ENCODE measurements at regions not wholly inside any gene's neighbourhood (a gene's known extent, or its start where the extent isn't known, plus 50 kb on each side); places are given as distances from the start of the nearest gene placed in this dataset.

DNA sequence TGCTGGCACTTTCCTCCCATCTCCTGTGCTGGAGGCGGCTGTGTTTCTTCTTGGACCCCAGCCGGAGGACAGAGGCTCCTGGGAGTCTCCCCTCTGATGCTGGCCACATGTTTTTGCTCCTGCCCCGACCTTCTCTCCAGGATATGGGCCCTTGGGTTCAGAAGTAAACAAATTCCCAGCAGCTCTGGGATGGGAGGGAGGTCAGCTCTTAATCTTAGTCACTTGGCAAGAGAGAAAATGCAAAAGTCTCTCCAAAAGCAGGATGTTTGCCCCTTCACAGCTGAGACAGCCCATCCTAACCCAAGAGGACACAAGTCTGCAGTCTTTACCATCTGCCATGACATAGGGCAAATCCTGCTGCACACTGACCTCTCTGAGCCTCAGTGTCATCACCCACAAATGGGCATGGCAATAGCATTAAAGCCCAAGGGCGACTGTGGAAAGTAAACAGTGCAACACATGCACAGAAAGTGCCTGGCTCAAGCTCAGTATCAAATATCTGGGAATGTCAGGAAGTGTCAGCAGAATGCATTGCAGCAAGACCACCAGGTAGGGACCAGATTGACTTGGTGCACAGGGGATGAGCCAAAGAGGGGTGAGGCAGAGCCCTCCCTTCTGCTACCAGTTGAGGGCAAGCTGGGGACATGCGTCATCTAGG, 117.0 kb upstream of the CXCL14 start:
- TF ChIP-seq, protein P1, sequence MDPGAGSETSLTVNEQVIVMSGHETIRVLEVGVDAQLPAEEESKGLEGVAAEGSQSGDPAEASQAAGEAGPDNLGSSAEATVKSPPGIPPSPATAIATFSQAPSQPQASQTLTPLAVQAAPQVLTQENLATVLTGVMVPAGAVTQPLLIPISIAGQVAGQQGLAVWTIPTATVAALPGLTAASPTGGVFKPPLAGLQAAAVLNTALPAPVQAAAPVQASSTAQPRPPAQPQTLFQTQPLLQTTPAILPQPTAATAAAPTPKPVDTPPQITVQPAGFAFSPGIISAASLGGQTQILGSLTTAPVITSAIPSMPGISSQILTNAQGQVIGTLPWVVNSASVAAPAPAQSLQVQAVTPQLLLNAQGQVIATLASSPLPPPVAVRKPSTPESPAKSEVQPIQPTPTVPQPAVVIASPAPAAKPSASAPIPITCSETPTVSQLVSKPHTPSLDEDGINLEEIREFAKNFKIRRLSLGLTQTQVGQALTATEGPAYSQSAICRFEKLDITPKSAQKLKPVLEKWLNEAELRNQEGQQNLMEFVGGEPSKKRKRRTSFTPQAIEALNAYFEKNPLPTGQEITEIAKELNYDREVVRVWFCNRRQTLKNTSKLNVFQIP (CRISPR knock-in tag; IDR thresholded peaks at IDR 0.05; ENCODE audit: borderline replicate concordance, low read depth) = no peak
- TF ChIP-seq, protein P2, sequence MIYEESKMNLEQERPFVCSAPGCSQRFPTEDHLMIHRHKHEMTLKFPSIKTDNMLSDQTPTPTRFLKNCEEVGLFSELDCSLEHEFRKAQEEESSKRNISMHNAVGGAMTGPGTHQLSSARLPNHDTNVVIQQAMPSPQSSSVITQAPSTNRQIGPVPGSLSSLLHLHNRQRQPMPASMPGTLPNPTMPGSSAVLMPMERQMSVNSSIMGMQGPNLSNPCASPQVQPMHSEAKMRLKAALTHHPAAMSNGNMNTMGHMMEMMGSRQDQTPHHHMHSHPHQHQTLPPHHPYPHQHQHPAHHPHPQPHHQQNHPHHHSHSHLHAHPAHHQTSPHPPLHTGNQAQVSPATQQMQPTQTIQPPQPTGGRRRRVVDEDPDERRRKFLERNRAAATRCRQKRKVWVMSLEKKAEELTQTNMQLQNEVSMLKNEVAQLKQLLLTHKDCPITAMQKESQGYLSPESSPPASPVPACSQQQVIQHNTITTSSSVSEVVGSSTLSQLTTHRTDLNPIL (CRISPR knock-in tag; IDR thresholded peaks at IDR 0.05; ENCODE audit: low read depth) = no peak
- TF ChIP-seq, protein P3, sequence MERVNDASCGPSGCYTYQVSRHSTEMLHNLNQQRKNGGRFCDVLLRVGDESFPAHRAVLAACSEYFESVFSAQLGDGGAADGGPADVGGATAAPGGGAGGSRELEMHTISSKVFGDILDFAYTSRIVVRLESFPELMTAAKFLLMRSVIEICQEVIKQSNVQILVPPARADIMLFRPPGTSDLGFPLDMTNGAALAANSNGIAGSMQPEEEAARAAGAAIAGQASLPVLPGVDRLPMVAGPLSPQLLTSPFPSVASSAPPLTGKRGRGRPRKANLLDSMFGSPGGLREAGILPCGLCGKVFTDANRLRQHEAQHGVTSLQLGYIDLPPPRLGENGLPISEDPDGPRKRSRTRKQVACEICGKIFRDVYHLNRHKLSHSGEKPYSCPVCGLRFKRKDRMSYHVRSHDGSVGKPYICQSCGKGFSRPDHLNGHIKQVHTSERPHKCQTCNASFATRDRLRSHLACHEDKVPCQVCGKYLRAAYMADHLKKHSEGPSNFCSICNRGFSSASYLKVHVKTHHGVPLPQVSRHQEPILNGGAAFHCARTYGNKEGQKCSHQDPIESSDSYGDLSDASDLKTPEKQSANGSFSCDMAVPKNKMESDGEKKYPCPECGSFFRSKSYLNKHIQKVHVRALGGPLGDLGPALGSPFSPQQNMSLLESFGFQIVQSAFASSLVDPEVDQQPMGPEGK (CRISPR knock-in tag; IDR thresholded peaks at IDR 0.05; ENCODE audit: borderline replicate concordance) = no peak
- TF ChIP-seq ZNF8 (CRISPR knock-in tag; IDR thresholded peaks at IDR 0.05) (no peak), ARNTL (CRISPR knock-in tag; IDR thresholded peaks at IDR 0.05; ENCODE audit: borderline replicate concordance, low read depth) (no peak), ZFP3 (CRISPR knock-in tag; IDR thresholded peaks at IDR 0.05) (no peak), CSDC2 (CRISPR knock-in tag; IDR thresholded peaks at IDR 0.05) (no peak), ISL1 (CRISPR knock-in tag; IDR thresholded peaks at IDR 0.05) (no peak), OSR1 (CRISPR knock-in tag; IDR thresholded peaks at IDR 0.05) (no peak), RARB (CRISPR knock-in tag; IDR thresholded peaks at IDR 0.05) (no peak), ZNF565 (CRISPR knock-in tag; conservative IDR thresholded peaks at IDR 0.05; ENCODE audit: low read depth) (no peak), ZFP30 (CRISPR knock-in tag; IDR thresholded peaks at IDR 0.05) (no peak), ZC3H10 (CRISPR knock-in tag; IDR thresholded peaks at IDR 0.05) (no peak)

Data from SK-N-SH treated with all-trans-retinoic acid at 6 μM for 48 hours (cell line).